ENCODE measurements at regions not wholly inside any gene's neighbourhood (a gene's known extent, or its start where the extent isn't known, plus 50 kb on each side); places are given as distances from the start of the nearest gene placed in this dataset.

DNA sequence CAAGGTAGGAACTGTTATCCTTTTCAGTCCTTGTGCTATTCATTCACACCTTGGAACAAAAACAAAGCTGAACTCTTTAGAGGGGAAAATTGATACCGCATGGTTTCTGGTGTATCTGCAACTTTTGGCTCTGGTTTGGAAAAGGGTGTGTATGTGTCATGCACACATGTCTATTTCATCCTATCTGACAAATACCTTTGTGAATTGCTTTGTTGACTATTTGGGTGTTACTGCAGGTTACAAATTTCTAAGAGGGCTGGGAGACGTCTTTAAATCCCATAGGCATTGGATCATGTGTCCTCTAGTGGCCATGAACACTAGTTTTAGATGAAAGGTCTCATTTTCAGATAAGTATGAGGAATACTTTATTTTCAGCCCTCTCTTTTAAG is 59.9 kb upstream of the IFNG-AS1 start:
- Histone ChIP-seq H3K9ac (no peak overlapping the region), H3K9me2 (no peaks in the 10 kb centered on the region), H3K36me3 (replicated peaks in 1 of 2; ENCODE audit: control insufficient read depth in 1 of 2, insufficient read depth in 2 of 2, low read length in 1 of 2) (no peaks in the 10 kb centered on the region), H2AFZ (ENCODE audit: low read depth) (no peak overlapping the region), H3K27me3 (ENCODE audit: insufficient read depth) (no peaks in the 10 kb centered on the region), H3K4me2 (no peak overlapping the region), H3K79me2 (ENCODE audit: insufficient read depth) (no peaks in the 10 kb centered on the region), H3K4me1 (ENCODE audit: control insufficient read depth in 1 of 2, insufficient read depth in 2 of 2, low read depth in 1 of 2, low read length in 1 of 2) (no peaks in the 10 kb centered on the region), H4K20me1 (ENCODE audit: insufficient read depth) (no peaks in the 10 kb centered on the region), H3K4me3 (ENCODE audit: low read depth in 2 of 2, low read length in 1 of 2) (no peak overlapping the region), H3K27ac (ENCODE audit: low read depth in 2 of 2, low read length in 1 of 2) (no peak overlapping the region), H3K9me3 (no peaks in the 10 kb centered on the region), H3F3A (replicated peaks; ENCODE audit: insufficient read depth) (no peaks in the 10 kb centered on the region)
- DNase-seq = no peak
- CTCF ChIA-PET = interaction anchor here (0.6 to 1.0 kb wide), 2 partner anchors 13 to 28 kb away, joined by 3 read pairs; no protein-coding TSS in a partner anchor
- 78% methylated on average over 2 of the region's 2 CpGs for WGBS (ENCODE audit: low lambda C conversion rate)
- POLR2A ChIA-PET = no interaction called here
- TF ChIP-seq POLR2AphosphoS5 (IDR thresholded peaks at IDR 0.05; ENCODE audit: low read depth, low read length) (no peak), RFX5 (IDR thresholded peaks at IDR 0.05; ENCODE audit: low read length) (no peak), GATA2 (CRISPR knock-in tag; IDR thresholded peaks at IDR 0.05) (no peak), NRF1 (IDR thresholded peaks at IDR 0.05; ENCODE audit: low read depth, low read length) (no peak), TEAD4 (IDR thresholded peaks at IDR 0.05; ENCODE audit: borderline replicate concordance, insufficient read depth) (no peak), RAD21 (IDR thresholded peaks at IDR 0.05; ENCODE audit: low read length) (no peak), ELF1 (IDR thresholded peaks at IDR 0.05) (no peak)
- TF ChIP-seq, protein P1, sequence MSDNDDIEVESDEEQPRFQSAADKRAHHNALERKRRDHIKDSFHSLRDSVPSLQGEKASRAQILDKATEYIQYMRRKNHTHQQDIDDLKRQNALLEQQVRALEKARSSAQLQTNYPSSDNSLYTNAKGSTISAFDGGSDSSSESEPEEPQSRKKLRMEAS (IDR thresholded peaks at IDR 0.05; ENCODE audit: low read depth) = no peak
- TF ChIP-seq, protein P2, sequence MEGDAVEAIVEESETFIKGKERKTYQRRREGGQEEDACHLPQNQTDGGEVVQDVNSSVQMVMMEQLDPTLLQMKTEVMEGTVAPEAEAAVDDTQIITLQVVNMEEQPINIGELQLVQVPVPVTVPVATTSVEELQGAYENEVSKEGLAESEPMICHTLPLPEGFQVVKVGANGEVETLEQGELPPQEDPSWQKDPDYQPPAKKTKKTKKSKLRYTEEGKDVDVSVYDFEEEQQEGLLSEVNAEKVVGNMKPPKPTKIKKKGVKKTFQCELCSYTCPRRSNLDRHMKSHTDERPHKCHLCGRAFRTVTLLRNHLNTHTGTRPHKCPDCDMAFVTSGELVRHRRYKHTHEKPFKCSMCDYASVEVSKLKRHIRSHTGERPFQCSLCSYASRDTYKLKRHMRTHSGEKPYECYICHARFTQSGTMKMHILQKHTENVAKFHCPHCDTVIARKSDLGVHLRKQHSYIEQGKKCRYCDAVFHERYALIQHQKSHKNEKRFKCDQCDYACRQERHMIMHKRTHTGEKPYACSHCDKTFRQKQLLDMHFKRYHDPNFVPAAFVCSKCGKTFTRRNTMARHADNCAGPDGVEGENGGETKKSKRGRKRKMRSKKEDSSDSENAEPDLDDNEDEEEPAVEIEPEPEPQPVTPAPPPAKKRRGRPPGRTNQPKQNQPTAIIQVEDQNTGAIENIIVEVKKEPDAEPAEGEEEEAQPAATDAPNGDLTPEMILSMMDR (IDR thresholded peaks at IDR 0.05) = no peak

- no peaks in the 10 kb centered on the region for H3K36me3 ChIP-seq (replicated peaks in 1 of 2; ENCODE audit: control insufficient read depth in 1 of 2, insufficient read depth in 2 of 2, low read length in 1 of 2)
- ChIA-PET POLR2A (no interaction called here), CTCF (no interaction called here)
- no peak overlapping the region for H2AFZ ChIP-seq (ENCODE audit: low read depth)
- peaks cover 8% of the 10 kb centered on the region for H3F3A ChIP-seq (replicated peaks; ENCODE audit: insufficient read depth)
- peaks cover 3 to 8% of the 10 kb centered on the region in 2 experiments; a peak in 2 of 4 replicates for H3K4me1 ChIP-seq (ENCODE audit: control insufficient read depth in 1 of 2, insufficient read depth in 2 of 2, low read depth in 1 of 2, low read length in 1 of 2)
- no peak for DNase-seq
- no peaks in the 10 kb centered on the region for H3K9me3 ChIP-seq
- H3K27me3 ChIP-seq (ENCODE audit: insufficient read depth) = no peaks in the 10 kb centered on the region
- no peak overlapping the region for H3K4me3 ChIP-seq (ENCODE audit: low read depth in 2 of 2, low read length in 1 of 2)
- no peaks in the 10 kb centered on the region for H4K20me1 ChIP-seq (ENCODE audit: insufficient read depth)
- no CpG with 5 or more reads among the region's 1 CpG for WGBS (ENCODE audit: low lambda C conversion rate)
- no peak overlapping the region for H3K4me2 ChIP-seq
- no peaks in the 10 kb centered on the region for H3K79me2 ChIP-seq (ENCODE audit: insufficient read depth)
- no peak overlapping the region for H3K9ac ChIP-seq
- H3K27ac ChIP-seq (ENCODE audit: low read depth in 2 of 2, low read length in 1 of 2) = no peak overlapping the region
- H3K9me2 ChIP-seq = no peaks in the 10 kb centered on the region
- no peak for TF ChIP-seq MXI1 (IDR thresholded peaks at IDR 0.05; ENCODE audit: low read depth, low read length)
- TF ChIP-seq, protein P3, sequence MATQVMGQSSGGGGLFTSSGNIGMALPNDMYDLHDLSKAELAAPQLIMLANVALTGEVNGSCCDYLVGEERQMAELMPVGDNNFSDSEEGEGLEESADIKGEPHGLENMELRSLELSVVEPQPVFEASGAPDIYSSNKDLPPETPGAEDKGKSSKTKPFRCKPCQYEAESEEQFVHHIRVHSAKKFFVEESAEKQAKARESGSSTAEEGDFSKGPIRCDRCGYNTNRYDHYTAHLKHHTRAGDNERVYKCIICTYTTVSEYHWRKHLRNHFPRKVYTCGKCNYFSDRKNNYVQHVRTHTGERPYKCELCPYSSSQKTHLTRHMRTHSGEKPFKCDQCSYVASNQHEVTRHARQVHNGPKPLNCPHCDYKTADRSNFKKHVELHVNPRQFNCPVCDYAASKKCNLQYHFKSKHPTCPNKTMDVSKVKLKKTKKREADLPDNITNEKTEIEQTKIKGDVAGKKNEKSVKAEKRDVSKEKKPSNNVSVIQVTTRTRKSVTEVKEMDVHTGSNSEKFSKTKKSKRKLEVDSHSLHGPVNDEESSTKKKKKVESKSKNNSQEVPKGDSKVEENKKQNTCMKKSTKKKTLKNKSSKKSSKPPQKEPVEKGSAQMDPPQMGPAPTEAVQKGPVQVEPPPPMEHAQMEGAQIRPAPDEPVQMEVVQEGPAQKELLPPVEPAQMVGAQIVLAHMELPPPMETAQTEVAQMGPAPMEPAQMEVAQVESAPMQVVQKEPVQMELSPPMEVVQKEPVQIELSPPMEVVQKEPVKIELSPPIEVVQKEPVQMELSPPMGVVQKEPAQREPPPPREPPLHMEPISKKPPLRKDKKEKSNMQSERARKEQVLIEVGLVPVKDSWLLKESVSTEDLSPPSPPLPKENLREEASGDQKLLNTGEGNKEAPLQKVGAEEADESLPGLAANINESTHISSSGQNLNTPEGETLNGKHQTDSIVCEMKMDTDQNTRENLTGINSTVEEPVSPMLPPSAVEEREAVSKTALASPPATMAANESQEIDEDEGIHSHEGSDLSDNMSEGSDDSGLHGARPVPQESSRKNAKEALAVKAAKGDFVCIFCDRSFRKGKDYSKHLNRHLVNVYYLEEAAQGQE (IDR thresholded peaks at IDR 0.05; ENCODE audit: low read depth, low read length) = no peak
- TF ChIP-seq IRF3 (IDR thresholded peaks at IDR 0.05; ENCODE audit: low read depth, low read length) = no peak
- no peak for TF ChIP-seq NRF1 (IDR thresholded peaks at IDR 0.05; ENCODE audit: low read depth, low read length)
- TF ChIP-seq FOSL2 (IDR thresholded peaks at IDR 0.05; ENCODE audit: borderline replicate concordance, low read depth) = no peak
- TF ChIP-seq TAF1 (IDR thresholded peaks at IDR 0.05; ENCODE audit: borderline replicate concordance, low read depth, low read length) = no peak
- no peak for TF ChIP-seq EP300 (IDR thresholded peaks at IDR 0.05; ENCODE audit: borderline replicate concordance in 1 of 2, low read depth in 1 of 2, low read length in 1 of 2)
- no peak for TF ChIP-seq RFX5 (IDR thresholded peaks at IDR 0.05; ENCODE audit: low read length)
- no peak for TF ChIP-seq RCOR1 (IDR thresholded peaks at IDR 0.05; ENCODE audit: low read length)
- no peak for TF ChIP-seq YY1 (IDR thresholded peaks at IDR 0.05; ENCODE audit: low read depth)
- TF ChIP-seq PBX3 (IDR thresholded peaks at IDR 0.05) = no peak
- no peak for TF ChIP-seq GABPA (IDR thresholded peaks at IDR 0.05; ENCODE audit: low read depth)
- no peak for TF ChIP-seq RXRA (IDR thresholded peaks at IDR 0.05; ENCODE audit: borderline replicate concordance, low read depth)
- TF ChIP-seq RAD21 (IDR thresholded peaks at IDR 0.05; ENCODE audit: low read length) = no peak
Observed at GRCh38 chr12:67937822-67938221, 51.4 kb upstream of the IFNG-AS1 start.

Data from SK-N-SH (cell line).